Osteocyte (in vitro differentiated cells): ENCODE measurements at regions not wholly inside any gene's neighbourhood (a gene's known extent, or its start where the extent isn't known, plus 50 kb on each side); places are given as distances from the start of the nearest gene placed in this dataset.
A peak's percentile ranks its signal among the peaks of the same experiment; 100 is the strongest.

ENCODE experiments used
- DNase-seq: peaks from one replicate; pipeline ENCODE4 v3.0.0; 2021; ENCODE audit warnings: mixed read lengths; ENCODE audit not compliant: unreplicated experiment; ENCODE audit errors: extremely low spot score
- H3K27ac Mint-ChIP-seq: one replicate; pipeline ENCODE4 v1.8.0; 2021; ENCODE audit warnings: mild to moderate bottlenecking, mixed read lengths; ENCODE audit not compliant: unreplicated experiment
- H3K27me3 Mint-ChIP-seq: one replicate; pipeline ENCODE4 v1.8.0; 2021; ENCODE audit warnings: mixed read lengths; ENCODE audit not compliant: unreplicated experiment
- H3K36me3 Mint-ChIP-seq: one replicate; pipeline ENCODE4 v1.8.0; 2021; ENCODE audit warnings: mixed read lengths; ENCODE audit not compliant: unreplicated experiment
- H3K4me1 Mint-ChIP-seq: one replicate; pipeline ENCODE4 v1.8.0; 2021; ENCODE audit warnings: mixed read lengths; ENCODE audit not compliant: unreplicated experiment
- H3K4me3 Mint-ChIP-seq: one replicate; pipeline ENCODE4 v1.8.0; 2021; ENCODE audit warnings: mild to moderate bottlenecking, moderate library complexity, mixed read lengths; ENCODE audit not compliant: unreplicated experiment
- H3K9me3 Mint-ChIP-seq: one replicate; pipeline ENCODE4 v1.8.0; 2021; ENCODE audit warnings: mixed read lengths; ENCODE audit not compliant: unreplicated experiment
- CTCF ChIP-seq: fragments of 200-600 bp; sonication (generic); IDR thresholded peaks from 2 replicates; pipeline ENCODE4 v1.5.0; 2021; ENCODE audit warnings: antibody characterized with exemption, mild to moderate bottlenecking, moderate library complexity

- H3K4me1 Mint-ChIP-seq: peaks cover 7% of the 10 kb centered on the region
- H3K27me3 Mint-ChIP-seq: peaks cover 13% of the 10 kb centered on the region
- H3K27ac Mint-ChIP-seq: peak overlapping the region; percentile 19
- peaks cover 18% of the 10 kb centered on the region for H3K9me3 Mint-ChIP-seq
- peaks cover 4% of the 10 kb centered on the region for H3K36me3 Mint-ChIP-seq
- DNase-seq: no peak
- no peak for TF ChIP-seq CTCF
- H3K4me3 Mint-ChIP-seq: no peak overlapping the region
Measured at GRCh38 chr4:152255437-152255836, 280.5 kb downstream of the FBXW7 start.

- H3K4me3 Mint-ChIP-seq: no peak overlapping the region
- H3K36me3 Mint-ChIP-seq: no peaks in the 10 kb centered on the region
- H3K27me3 Mint-ChIP-seq: peaks cover 26% of the 10 kb centered on the region
- no peak for DNase-seq
- H3K4me1 Mint-ChIP-seq: peaks cover 19% of the 10 kb centered on the region
- peaks cover 13% of the 10 kb centered on the region for H3K9me3 Mint-ChIP-seq
- no peak overlapping the region for H3K27ac Mint-ChIP-seq
- TF ChIP-seq CTCF: no peak
Measured at GRCh38 chr4:152248347-152248746, 287.5 kb downstream of the FBXW7 start.

GRCh38 chr4:152247271-152247975 is 288.5 kb downstream of the FBXW7 start:
- TF ChIP-seq CTCF: no peak
- H3K9me3 Mint-ChIP-seq: peaks cover 6% of the 10 kb centered on the region
- peaks cover 28% of the 10 kb centered on the region for H3K27me3 Mint-ChIP-seq
- H3K4me1 Mint-ChIP-seq: peaks cover 22% of the 10 kb centered on the region
- DNase-seq: no peak
- H3K27ac Mint-ChIP-seq: no peak overlapping the region
- H3K36me3 Mint-ChIP-seq: no peaks in the 10 kb centered on the region
- no peak overlapping the region for H3K4me3 Mint-ChIP-seq

- no peaks in the 10 kb centered on the region for H3K36me3 Mint-ChIP-seq
- no peak for TF ChIP-seq CTCF
- H3K27me3 Mint-ChIP-seq: peaks cover 29% of the 10 kb centered on the region
- H3K4me3 Mint-ChIP-seq: no peak overlapping the region
- H3K9me3 Mint-ChIP-seq: peaks cover 2% of the 10 kb centered on the region
- no peak for DNase-seq
- H3K27ac Mint-ChIP-seq: no peak overlapping the region
- peaks cover 22% of the 10 kb centered on the region for H3K4me1 Mint-ChIP-seq
Measured at GRCh38 chr4:152246659-152247058, 289.2 kb downstream of the FBXW7 start.

- TF ChIP-seq CTCF: no peak
- H3K36me3 Mint-ChIP-seq: no peaks in the 10 kb centered on the region
- no peak overlapping the region for H3K27ac Mint-ChIP-seq
- peaks cover 30% of the 10 kb centered on the region for H3K27me3 Mint-ChIP-seq
- H3K9me3 Mint-ChIP-seq: no peaks in the 10 kb centered on the region
- no peak for DNase-seq
- no peak overlapping the region for H3K4me3 Mint-ChIP-seq
- H3K4me1 Mint-ChIP-seq: peaks cover 22% of the 10 kb centered on the region
Measured at GRCh38 chr4:152245680-152246079, 290.2 kb downstream of the FBXW7 start.
